GM12878 (cell line): ENCODE measurements at regions not wholly inside any gene's neighbourhood (a gene's known extent, or its start where the extent isn't known, plus 50 kb on each side); places are given as distances from the start of the nearest gene placed in this dataset.

Experiments
- ATAC-seq: fragments of 200-7000 bp; cut with Tn5 transposase; 3 replicates; pipeline ENCODE4 v1.9.1; 2020; ENCODE audit warnings: mild to moderate bottlenecking, moderate library complexity
- BruUV-seq: library from RNA; stranded (reverse); fragments of 400-500 nt; replicated peaks from 2 replicates; lab custom pipeline; 2021; lab: Mats Ljungman, UMichigan
- CTCF ChIA-PET: fragments of 300-600 bp; sonication (Branson Sonifier 250); formaldehyde crosslinking; extraction: SDS; loops from one replicate; lab custom pipeline; 2021; ENCODE audit warnings: inconsistent platforms; lab: Yijun Ruan, JAX
- POLR2A ChIA-PET: fragments of 350-600 bp; formaldehyde crosslinking; extraction: SDS; loops from one replicate; lab custom pipeline; 2021; ENCODE audit warnings: inconsistent platforms; lab: Charles Lee
- RAD21 ChIA-PET: fragments of 300-600 bp; sonication (Branson Sonifier 250); formaldehyde crosslinking; loops from one replicate; lab custom pipeline; 2023; ENCODE audit warnings: antibody characterized with exemption; ENCODE audit not compliant: unreplicated experiment; lab: Charles Lee
- SMC1A ChIA-PET: fragments of 300-600 bp; sonication (Branson Sonifier 250); formaldehyde crosslinking; loops from one replicate; lab custom pipeline; 2023; ENCODE audit not compliant: unreplicated experiment, uncharacterized antibody; lab: Charles Lee
- DNase-seq: peaks from one replicate; pipeline ENCODE4 v3.0.0-alpha.2; 2011; ENCODE audit warnings: low read depth, low spot score
- FAIRE-seq: peaks from 3 replicates; lab custom pipeline; 2011; peaks lifted over from hg19 to GRCh38; lab: Jason Lieb, UNC
- H2AFZ ChIP-seq: 2 replicates; pipeline ENCODE4 v1.6.0; 2011; ENCODE audit warnings: low read depth, low read length, control low read depth; ENCODE audit not compliant: control insufficient read depth
- H3K27ac ChIP-seq: 2 replicates; pipeline ENCODE4 v1.5.1; 2011; ENCODE audit warnings: control low read depth; ENCODE audit not compliant: control insufficient read depth, insufficient read depth
- H3K27me3 ChIP-seq, 2 experiments: replicated peaks in 1 of 2; 2 replicates each; pipeline versions ENCODE4 v1.6.0 to v1.6.1; 2011; ENCODE audit warnings: low read length in 1 of 2; ENCODE audit not compliant: control insufficient read depth in 2 of 2, insufficient read depth in 2 of 2
- H3K36me3 ChIP-seq, 2 experiments: 2 replicates each; pipeline ENCODE4 v1.5.1; 2011; ENCODE audit warnings: low read length in 1 of 2; ENCODE audit not compliant: control insufficient read depth in 2 of 2, insufficient read depth in 2 of 2
- H3K4me1 ChIP-seq: 2 replicates; pipeline ENCODE4 v1.6.1; 2011; ENCODE audit warnings: mild to moderate bottlenecking, low read length, moderate library complexity, mixed read lengths; ENCODE audit not compliant: control insufficient read depth, insufficient read depth
- H3K4me2 ChIP-seq: 2 replicates; pipeline ENCODE4 v1.6.0; 2011; ENCODE audit warnings: control low read depth; ENCODE audit not compliant: control insufficient read depth, insufficient read depth
- H3K4me3 ChIP-seq: fragments of 200-600 bp; sonication (generic); 2 replicates; pipeline ENCODE4 v1.5.1; 2016
- H3K79me2 ChIP-seq: 2 replicates; pipeline ENCODE4 v1.6.0; 2011; ENCODE audit warnings: low read length; ENCODE audit not compliant: control insufficient read depth, insufficient read depth
- H3K9ac ChIP-seq: 2 replicates; pipeline ENCODE4 v1.8.0; 2011; ENCODE audit warnings: low read length, control low read depth, mixed read lengths; ENCODE audit not compliant: control insufficient read depth, insufficient read depth
- H3K9me3 ChIP-seq: replicated peaks from 3 replicates; pipeline ENCODE4 v1.5.1; 2011; ENCODE audit warnings: mild to moderate bottlenecking, low read length; ENCODE audit not compliant: control insufficient read depth, insufficient read depth
- H4K20me1 ChIP-seq: 2 replicates; pipeline ENCODE4 v1.6.0; 2011; ENCODE audit not compliant: control insufficient read depth, insufficient read depth
- CEBPB ChIP-seq, 2 experiments: fragments of 150-350 bp in 1 of 2; IDR thresholded peaks; 2 replicates each; pipeline ENCODE4 v1.6.1; 2012 to 2014; ENCODE audit warnings: low read depth in 2 of 2, low read length in 2 of 2, borderline replicate concordance in 1 of 2, inconsistent platforms in 1 of 2
- FOS ChIP-seq: IDR thresholded peaks from 3 replicates; pipeline ENCODE4 v1.6.1; 2011; ENCODE audit warnings: borderline replicate concordance; ENCODE audit not compliant: insufficient read length; ENCODE audit errors: extremely low read depth
- JUNB ChIP-seq: IDR thresholded peaks from 2 replicates; pipeline ENCODE4 v1.6.1; 2016; ENCODE audit warnings: antibody characterized with exemption, mild to moderate bottlenecking
- MLLT1 ChIP-seq: fragments of 450-650 bp; IDR thresholded peaks from 2 replicates; pipeline ENCODE4 v1.6.1; 2016; ENCODE audit warnings: mild to moderate bottlenecking
- MXI1 ChIP-seq: fragments of 150-350 bp; IDR thresholded peaks from 2 replicates; pipeline ENCODE4 v1.6.1; 2011; ENCODE audit warnings: low read depth, mild to moderate bottlenecking, inconsistent platforms, low read length, improper control_type of control experiment
- NBN ChIP-seq: fragments of 450-650 bp; IDR thresholded peaks from 2 replicates; pipeline ENCODE4 v1.6.1; 2016
- NFYB ChIP-seq: IDR thresholded peaks from 2 replicates; pipeline ENCODE4 v1.6.1; 2011; ENCODE audit warnings: low read depth, mild to moderate bottlenecking, low read length, improper control_type of control experiment, moderate library complexity; ENCODE audit not compliant: insufficient read depth
- RCOR1 ChIP-seq: conservative IDR thresholded peaks from 2 replicates; pipeline ENCODE4 v1.6.1; 2012; ENCODE audit warnings: low read depth, low read length, improper control_type of control experiment
- STAT3 ChIP-seq: IDR thresholded peaks from 2 replicates; pipeline ENCODE4 v1.6.1; 2011; ENCODE audit warnings: low read depth, low read length, improper control_type of control experiment
- TAF1 ChIP-seq: IDR thresholded peaks from 2 replicates; pipeline ENCODE4 v1.6.1; 2011; ENCODE audit warnings: mild to moderate bottlenecking, low read depth, low read length, borderline replicate concordance
- ZNF207 ChIP-seq: fragments of 450-650 bp; IDR thresholded peaks from 2 replicates; pipeline ENCODE4 v1.6.1; 2014; ENCODE audit warnings: antibody characterized with exemption, mild to moderate bottlenecking, borderline replicate concordance
- ZNF24 ChIP-seq: fragments of 450-650 bp; IDR thresholded peaks from 2 replicates; pipeline ENCODE4 v1.6.1; 2017; ENCODE audit warnings: antibody characterized with exemption, mild to moderate bottlenecking
- WGBS: methylation state at CpG from one replicate; pipeline ENCODE4 v1.1.6; 2016; ENCODE audit warnings: low lambda C conversion rate; ENCODE audit not compliant: insufficient replicate concordance, insufficient coverage; ENCODE audit errors: missing lambda C conversion rate; 5-methylcytosine and 5-hydroxymethylcytosine counted together
- in situ Hi-C: fragments of 300-500 bp; cut with MboI; formaldehyde crosslinking; loops from 9 replicates; pipeline ENCODE4 v1.14.3; 2018; ENCODE audit warnings: mixed read lengths
- intact Hi-C: fragments of 100-400 bp; cut with micrococcal nuclease; formaldehyde crosslinking; loops from one replicate; pipeline ENCODE4 v1.14.2; 2022; ENCODE audit not compliant: unreplicated experiment
- TF ChIP-seq, protein P1 (sequence below): fragments of 450-650 bp; IDR thresholded peaks from 2 replicates; pipeline ENCODE4 v1.6.1; 2017; ENCODE audit warnings: mild to moderate bottlenecking, moderate library complexity
- TF ChIP-seq, protein P2 (sequence below): IDR thresholded peaks from 2 replicates; pipeline ENCODE4 v1.6.1; 2011; ENCODE audit warnings: borderline replicate concordance, low read depth, mild to moderate bottlenecking, moderate library complexity, mixed read lengths, low read length; ENCODE audit not compliant: insufficient read depth; ENCODE audit errors: extremely low read length

DNA sequence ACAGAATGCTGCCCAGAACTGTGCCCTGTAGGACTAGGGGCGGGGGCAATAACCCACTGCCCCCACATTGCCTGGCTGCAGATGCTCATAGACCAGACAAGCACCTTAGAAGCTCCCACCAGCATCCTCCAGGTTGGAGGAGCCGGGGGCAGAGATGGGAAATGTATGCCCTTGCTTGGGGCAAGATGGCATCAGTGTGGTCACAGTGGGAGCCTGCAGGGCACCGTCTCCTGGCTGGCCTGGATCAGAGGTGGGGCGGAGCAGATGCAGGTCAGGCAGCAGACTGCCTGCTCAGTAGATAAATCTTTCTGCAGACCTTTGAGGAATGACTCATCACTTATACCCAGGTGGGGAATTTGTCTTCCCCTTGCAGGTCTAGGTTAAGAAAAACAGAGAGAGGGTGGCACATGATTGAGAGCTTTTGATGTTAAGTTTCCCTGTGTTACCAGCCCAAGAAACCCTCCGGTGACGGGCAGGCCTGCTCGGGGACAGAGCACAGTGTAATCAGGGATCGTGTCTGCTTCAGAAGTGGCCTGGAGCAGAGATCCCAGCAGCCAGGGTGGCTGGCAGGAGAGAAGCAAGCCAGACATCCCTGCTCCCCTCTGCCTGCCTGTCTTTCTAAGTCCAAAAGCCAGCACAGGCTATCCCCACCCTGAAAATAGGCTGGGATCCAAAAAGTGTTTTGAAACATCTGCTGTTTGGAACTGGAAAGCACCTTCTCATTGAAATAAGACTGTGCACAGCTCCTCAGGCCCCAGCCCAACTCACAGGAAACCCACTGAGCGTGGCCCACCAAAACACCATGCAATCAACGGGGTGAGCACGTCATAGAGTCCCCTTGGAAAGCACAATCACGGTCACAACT is 50.7 kb upstream of the RPL38 start (continued):
- no peak for TF ChIP-seq MLLT1

DNA sequence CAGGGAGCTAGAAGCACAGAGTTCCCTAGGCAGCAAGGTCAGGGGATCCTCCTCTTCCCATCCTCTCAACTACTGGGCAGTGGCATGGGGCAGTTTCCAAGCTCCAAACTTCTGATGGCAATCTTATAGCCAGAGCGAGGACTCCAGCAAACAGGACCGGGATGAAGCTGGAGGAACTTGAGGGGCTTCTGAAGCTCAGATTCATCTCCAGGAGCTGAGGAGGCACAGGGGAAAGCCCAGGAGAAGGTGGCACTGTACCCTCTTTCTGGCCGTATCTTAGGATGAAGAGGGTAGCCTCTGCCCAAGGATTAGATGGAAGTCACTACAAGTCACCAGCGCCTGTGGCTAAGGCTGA is 50.0 kb upstream of the RPL38 start:
- no peaks in the 10 kb centered on the region for H3K36me3 ChIP-seq
- ChIA-PET POLR2A (no interaction called here), RAD21 (no interaction called here), SMC1A (no interaction called here), CTCF (interaction anchor here (1.2 kb wide), 1 partner anchor 64 kb away, joined by 3 read pairs; no protein-coding TSS in a partner anchor)
- no peak overlapping the region for H2AFZ ChIP-seq
- 34% methylated on average over 4 of the region's 4 CpGs for WGBS
- H3K4me3 ChIP-seq, result no peak overlapping the region
- no peaks in the 10 kb centered on the region; the same call in 2 of the 3 replicates for H3K9me3 ChIP-seq
- no peak overlapping the region for H3K4me2 ChIP-seq
- FAIRE-seq, result no peak
- no peak for DNase-seq
- no peaks in the 10 kb centered on the region for H3K4me1 ChIP-seq
- intact Hi-C loops, result no loop called here
- H3K9ac ChIP-seq, result no peak overlapping the region
- in situ Hi-C loops, result no loop called here
- no peak for ATAC-seq
- H4K20me1 ChIP-seq, result no peaks in the 10 kb centered on the region
- no peak overlapping the region for H3K27ac ChIP-seq
- H3K27me3 ChIP-seq, result no peaks in the 10 kb centered on the region; a peak in 1 of 4 replicates
- H3K79me2 ChIP-seq, result no peaks in the 10 kb centered on the region
- no TSS peak for BruUV-seq
- TF ChIP-seq RCOR1, result no peak
- TF ChIP-seq STAT3, result no peak
- TF ChIP-seq CEBPB (IDR thresholded peaks at IDR 0.05; ENCODE audit: borderline replicate concordance in 1 of 2, low read depth in 2 of 2, low read length in 2 of 2), result no peak
- TF ChIP-seq NFYB, result no peak
- no peak for TF ChIP-seq JUNB
- no peak for TF ChIP-seq ZNF24
- TF ChIP-seq, protein P1, sequence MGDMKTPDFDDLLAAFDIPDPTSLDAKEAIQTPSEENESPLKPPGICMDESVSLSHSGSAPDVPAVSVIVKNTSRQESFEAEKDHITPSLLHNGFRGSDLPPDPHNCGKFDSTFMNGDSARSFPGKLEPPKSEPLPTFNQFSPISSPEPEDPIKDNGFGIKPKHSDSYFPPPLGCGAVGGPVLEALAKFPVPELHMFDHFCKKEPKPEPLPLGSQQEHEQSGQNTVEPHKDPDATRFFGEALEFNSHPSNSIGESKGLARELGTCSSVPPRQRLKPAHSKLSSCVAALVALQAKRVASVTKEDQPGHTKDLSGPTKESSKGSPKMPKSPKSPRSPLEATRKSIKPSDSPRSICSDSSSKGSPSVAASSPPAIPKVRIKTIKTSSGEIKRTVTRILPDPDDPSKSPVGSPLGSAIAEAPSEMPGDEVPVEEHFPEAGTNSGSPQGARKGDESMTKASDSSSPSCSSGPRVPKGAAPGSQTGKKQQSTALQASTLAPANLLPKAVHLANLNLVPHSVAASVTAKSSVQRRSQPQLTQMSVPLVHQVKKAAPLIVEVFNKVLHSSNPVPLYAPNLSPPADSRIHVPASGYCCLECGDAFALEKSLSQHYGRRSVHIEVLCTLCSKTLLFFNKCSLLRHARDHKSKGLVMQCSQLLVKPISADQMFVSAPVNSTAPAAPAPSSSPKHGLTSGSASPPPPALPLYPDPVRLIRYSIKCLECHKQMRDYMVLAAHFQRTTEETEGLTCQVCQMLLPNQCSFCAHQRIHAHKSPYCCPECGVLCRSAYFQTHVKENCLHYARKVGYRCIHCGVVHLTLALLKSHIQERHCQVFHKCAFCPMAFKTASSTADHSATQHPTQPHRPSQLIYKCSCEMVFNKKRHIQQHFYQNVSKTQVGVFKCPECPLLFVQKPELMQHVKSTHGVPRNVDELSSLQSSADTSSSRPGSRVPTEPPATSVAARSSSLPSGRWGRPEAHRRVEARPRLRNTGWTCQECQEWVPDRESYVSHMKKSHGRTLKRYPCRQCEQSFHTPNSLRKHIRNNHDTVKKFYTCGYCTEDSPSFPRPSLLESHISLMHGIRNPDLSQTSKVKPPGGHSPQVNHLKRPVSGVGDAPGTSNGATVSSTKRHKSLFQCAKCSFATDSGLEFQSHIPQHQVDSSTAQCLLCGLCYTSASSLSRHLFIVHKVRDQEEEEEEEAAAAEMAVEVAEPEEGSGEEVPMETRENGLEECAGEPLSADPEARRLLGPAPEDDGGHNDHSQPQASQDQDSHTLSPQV, result no peak
- no peak for TF ChIP-seq FOS
- no peak for TF ChIP-seq TAF1
- no peak for TF ChIP-seq ZNF207
- no peak for TF ChIP-seq MXI1
- no peak for TF ChIP-seq NBN
- TF ChIP-seq, protein P2, sequence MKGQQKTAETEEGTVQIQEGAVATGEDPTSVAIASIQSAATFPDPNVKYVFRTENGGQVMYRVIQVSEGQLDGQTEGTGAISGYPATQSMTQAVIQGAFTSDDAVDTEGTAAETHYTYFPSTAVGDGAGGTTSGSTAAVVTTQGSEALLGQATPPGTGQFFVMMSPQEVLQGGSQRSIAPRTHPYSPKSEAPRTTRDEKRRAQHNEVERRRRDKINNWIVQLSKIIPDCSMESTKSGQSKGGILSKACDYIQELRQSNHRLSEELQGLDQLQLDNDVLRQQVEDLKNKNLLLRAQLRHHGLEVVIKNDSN, result no peak
